ENCODE measurements at regions not wholly inside any gene's neighbourhood (a gene's known extent, or its start where the extent isn't known, plus 50 kb on each side); places are given as distances from the start of the nearest gene placed in this dataset.

DNA sequence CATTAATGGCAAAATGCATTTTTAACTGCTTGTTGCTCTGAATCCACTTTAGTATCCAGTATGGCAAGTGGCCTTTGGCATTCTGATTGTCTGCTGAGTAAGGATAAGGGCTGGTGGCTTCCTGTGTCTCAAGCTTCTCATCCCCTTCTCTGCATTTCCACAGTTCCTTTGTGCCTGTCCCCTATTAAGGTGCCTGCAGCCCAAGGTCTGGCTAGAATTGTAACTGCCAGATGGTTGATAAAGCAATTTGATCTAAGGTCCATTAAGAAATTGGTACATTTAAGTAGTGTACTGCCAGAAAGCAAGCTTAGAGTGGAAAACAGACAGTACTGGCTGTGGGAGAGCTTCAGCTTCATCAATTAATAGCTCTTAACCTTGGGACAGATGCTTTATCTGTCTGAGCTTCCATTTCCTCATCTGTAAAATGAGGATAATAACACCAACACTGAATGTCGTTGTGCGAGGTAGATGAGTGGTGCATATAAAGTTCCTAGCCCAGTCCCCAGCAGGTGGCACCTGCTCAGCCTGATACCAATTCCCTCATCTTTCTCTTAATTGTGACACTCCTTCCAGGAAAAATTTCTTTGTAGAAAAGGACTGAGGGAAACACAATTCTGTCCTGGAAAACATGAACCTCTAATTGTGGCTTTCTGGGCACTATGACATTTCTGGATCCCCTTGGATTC is 570.6 kb upstream of the GCFC2 start:
- ATAC-seq (no peak), DNase-seq (no peak)
- intact Hi-C loops (cut with micrococcal nuclease), result no loop called here

DNA sequence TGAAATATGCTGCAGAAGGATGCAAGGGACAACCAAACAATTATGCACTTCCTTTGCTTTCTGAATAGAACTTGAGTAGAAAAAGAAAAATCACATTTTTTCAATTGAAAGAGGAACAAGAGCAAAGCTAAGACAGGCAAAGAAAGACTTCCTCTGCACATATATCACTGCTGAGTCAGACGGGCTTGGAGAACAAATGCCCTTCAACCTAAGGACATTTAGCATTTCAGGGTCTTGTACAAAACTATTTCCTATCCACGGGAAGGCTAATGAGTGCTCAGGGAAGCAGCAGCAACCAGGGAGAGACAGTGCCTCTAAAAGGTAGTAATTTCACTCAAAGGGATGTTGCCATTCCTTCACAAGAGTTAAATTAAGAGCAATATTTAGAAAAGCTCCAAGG is 570.0 kb upstream of the GCFC2 start:
- DNase-seq, result no peak
- no peak for ATAC-seq
- intact Hi-C loops (cut with micrococcal nuclease), result no loop called here

DNA sequence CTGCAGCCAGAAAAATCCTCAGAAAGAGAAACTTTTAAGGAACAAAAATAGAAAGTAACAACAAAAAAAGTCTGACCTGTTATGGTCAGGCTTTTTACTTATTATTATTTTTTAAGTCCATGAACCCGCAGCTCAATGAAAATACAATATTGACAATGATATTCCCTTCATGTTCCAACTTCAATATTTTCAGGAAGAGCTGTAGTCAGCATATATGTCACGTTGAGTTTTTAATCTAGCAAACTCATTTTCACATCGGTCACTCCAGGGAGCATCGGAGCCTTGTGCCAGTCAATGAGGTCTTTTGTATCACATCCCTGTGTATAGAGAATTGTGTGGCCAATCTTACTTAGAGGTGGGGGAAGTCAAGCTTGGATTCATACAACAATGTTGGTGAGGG is 568.4 kb upstream of the GCFC2 start:
- intact Hi-C loops (cut with micrococcal nuclease), result no loop called here

DNA sequence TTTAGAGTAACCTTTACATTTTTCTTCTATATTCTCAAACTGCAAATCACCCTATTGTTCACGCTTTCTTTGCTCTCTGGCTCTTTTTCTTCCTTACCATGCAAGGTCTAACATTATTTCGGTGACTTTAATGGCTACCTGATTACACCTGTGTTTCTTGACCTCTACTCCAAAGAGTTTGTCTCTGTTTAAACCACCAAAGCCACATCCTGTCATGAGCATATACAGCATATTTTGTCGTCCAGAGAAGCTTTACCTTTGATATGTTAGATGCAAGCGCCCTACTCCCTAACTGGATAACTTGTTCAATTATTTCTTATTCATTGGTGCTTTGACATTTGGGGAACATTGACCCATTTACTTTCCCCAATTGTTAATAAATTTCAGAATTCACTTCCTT is 565.1 kb upstream of the GCFC2 start:
- intact Hi-C loops (cut with micrococcal nuclease), result no loop called here
- ATAC-seq (no peak), DNase-seq (no peak)

More for the DNA sequence above, 568.4 kb upstream of the GCFC2 start:
- no peak for ATAC-seq
- DNase-seq, result no peak

DNA sequence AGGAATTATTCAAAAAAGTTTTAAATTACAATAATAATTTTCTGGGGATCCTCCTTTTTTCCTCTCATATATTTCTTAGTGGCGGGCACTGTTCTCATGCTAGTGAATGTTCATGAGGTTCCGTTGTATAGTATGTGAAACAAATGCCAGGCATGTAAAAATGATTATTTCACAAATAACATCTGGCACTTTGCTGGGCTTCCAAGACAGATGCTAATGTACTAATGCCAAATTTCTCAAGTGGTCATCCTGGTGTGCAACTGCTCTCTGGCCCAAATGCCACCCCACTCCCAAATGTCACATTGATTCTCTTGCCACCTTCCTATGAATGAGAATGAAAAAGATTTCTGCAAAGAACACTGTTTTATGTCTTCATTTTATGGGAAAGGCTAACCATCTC is 564.0 kb upstream of the GCFC2 start:
- DNase-seq, result no peak
- intact Hi-C loops (cut with micrococcal nuclease), result no loop called here
- ATAC-seq, result no peak

DNA sequence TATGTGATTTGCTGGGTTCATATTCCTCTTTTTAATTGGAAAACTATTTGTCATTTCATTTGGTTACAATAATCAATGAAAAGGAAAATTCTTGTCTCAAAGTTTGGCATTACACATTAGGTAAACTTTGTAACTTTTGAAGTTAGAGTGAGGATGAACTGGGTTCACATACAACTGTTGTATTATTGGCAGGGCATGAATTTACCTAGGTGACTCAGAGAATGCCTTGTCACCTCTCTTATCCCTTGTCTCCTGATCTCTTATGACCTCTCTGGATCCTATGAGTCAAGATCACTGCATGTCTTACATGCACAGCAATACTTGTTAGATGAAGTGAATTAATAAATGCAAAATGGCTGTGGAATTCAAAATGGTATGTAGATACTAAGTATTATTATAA is 563.4 kb upstream of the GCFC2 start:
- ATAC-seq, result no peak
- intact Hi-C loops (cut with micrococcal nuclease), result no loop called here
- DNase-seq, result no peak

DNA sequence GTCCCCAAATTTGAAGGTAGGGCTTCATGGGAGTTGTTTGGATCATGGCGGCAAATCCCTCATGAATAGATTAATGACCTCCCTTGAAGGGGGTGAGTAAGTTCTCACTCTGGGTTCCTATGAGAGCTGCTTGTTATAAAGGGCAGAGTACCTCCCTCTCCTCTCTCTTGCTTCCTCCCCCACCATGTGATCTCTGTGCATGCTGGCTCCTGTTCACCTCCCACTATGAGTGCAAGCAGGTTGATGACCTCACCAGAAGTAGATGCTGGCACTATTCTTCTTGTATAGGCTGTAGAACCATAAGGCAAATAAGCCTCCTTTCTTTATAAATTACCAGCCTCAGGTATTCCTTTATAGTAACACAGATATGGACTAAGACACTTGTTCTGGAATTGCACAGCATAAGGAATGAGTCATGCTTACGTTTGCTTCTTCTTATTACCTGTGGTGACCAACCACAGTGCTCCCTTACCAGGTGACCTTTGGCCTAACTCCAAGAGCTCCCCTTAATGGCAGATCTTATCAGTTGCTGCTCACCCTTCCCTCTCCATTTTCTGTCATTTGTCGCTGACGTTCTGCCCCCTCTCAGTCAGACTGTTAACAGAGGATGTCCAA is 559.5 kb upstream of the GCFC2 start:
- DNase-seq, result no peak
- ATAC-seq, result no peak
- intact Hi-C loops (cut with micrococcal nuclease), result no loop called here

DNA sequence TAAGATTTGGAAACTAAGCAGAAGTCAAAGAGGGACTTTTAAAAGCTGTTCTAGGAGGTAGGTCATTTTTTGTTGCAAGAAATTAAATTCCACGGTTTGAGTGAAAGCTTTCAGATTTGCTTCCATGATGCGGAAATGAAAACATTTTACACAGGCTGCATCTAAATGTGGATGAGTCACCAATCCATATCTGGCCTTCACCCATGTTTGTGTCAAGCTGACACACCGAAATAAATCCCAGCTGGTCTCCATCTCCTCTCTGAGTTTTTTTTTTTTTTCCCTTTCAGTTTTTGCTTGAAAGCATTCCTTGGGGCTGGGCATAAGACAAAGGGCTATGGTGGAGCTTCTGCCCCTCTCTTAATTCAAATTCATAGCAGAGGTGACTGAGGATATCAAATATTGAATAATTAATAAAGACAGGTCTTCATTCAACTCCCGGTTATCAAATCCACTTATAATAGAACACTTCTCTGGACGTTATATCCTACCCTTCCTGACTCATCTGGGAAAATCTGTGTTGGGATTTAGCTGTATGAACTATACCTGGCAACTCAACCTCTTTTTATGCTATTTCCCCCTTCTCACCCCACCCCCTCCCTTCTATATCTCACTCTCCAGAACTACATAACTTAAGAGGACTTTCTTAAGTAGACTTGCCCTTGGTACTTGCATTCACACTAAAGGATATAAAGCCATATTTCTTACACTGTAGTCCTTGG is 558.3 kb upstream of the GCFC2 start:
- intact Hi-C loops (cut with micrococcal nuclease), result no loop called here
- DNase-seq (no peak), ATAC-seq (no peak)

DNA sequence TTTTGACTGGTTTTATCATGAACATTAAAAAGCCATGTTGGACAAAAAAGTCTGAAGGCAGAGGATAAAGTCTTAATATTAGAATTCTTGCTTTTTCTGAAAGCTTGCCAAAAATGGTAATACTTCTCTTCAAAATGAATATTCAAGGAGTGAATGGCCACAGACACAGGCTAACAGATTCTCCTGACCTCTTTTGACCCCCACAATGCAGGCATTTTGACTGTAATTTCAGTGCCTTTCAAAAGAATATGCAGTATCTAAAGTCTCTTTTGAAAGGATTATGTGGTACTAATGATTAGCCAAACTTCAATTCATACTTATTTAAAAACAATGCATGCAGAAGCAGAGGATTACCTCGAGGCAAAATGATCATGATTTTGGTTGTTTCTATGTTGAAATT is 557.8 kb upstream of the GCFC2 start:
- intact Hi-C loops (cut with micrococcal nuclease), result no loop called here
- DNase-seq (no peak), ATAC-seq (no peak)

DNA sequence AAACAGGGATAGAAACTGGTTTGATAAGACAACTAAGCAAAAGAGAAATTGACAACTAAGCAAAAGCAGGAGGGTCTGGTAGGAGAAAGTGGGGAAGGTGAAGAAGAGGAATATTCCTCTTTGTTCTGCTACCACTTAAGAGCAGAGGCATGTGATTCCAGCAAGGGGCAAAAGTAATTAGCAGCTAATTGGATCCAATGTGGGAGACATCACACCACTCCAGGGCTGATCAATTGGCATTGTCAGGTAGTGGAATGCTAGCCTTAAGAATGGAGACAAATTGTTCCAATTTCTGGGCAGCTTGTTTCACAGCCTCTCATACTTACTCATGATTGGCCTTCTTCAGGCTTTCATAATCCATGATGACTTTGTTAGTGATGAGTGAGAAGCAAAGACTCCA is 547.1 kb upstream of the GCFC2 start:
- intact Hi-C loops (cut with micrococcal nuclease), result no loop called here
- DNase-seq (no peak), ATAC-seq (no peak)

DNA sequence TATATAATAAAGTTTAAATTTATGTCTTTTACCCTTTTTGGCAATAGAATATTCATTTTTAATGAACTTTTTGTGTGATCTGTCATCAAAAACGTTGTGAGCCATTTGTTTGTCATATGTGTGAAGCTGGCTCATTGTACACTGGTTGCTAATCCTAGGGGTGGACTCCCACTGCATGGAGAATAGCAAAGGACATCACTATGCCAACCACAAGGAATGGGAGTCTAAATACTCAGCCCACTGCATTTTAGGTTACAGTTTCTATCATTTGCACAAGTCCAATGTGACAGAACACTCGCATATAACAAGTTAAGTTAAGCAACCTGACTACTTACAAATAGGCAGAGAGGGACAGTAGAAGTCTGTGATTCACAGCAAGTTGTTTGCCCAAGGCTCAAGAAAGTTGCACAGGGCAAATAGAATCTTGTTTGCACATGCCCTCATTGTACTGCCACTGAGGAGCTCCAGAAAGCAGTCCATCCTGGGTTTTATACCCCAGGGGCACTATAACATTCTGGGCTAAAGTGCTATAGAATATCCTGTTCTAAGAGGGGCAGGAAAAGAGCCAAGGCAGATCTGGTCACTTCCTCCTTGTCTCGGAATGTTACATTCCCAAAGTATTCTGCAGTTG is 545.9 kb upstream of the GCFC2 start:
- ATAC-seq, result no peak
- no peak for DNase-seq
- intact Hi-C loops (cut with micrococcal nuclease), result no loop called here

DNA sequence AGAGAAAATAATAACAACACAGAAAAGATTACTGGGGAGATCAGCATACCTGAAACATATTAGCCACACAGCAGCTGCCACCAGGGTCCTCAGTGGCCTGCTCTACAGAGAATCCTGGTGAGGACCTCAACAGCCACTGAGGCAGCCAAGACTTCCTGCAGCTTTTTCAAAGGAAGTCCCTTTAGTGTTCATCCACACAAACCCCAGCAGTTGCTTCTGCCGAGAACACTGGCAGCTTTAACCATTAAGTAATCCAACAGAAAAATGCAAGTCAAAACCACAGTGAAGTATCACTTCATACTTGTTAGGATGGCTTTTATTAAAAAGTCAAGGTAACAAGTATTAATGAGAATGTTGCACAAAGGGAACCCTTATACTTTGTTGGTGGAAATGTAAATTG is 542.0 kb upstream of the GCFC2 start:
- DNase-seq, result no peak
- ATAC-seq, result no peak
- intact Hi-C loops (cut with micrococcal nuclease), result no loop called here

DNA sequence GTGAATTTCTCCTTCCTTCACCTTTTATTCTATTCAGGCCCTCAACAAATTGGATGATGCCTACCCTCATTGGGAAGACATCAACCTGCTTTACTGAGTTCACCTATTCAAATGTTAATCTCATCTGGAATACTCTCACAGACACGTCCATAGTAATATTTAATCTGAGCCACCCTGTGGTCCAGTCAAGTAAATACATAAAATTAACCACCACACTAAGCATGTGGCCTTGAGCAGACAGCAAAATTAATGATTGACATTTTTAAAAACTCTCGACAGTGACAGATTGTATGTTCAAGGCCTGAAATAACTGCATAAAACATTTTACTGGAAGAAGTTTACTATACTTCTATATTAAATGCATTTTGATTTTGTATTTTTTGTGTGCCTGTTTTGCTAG is 540.6 kb upstream of the GCFC2 start:
- ATAC-seq (no peak), DNase-seq (no peak)
- intact Hi-C loops (cut with micrococcal nuclease), result no loop called here

DNA sequence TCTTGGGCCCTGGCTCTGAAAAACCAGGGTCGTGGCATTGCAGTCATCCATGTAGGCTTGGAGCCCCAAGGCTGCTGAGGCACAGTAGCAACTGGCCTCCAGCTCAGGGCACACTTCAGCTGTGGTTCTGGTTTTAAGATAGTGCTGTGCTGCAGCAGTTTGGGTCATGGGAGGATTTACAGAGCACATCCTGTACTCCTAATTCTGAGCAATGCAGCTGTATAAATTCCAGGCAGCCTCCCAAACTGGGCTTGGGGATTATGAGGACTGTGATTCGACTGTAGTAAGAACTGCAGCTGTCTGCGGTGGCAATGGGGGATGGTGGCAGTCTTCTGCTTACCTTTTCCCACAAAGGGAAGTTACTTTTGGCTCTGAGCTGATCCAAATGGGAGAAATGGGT is 536.3 kb upstream of the GCFC2 start:
- ATAC-seq, result no peak
- no peak for DNase-seq
- intact Hi-C loops (cut with micrococcal nuclease), result no loop called here

DNA sequence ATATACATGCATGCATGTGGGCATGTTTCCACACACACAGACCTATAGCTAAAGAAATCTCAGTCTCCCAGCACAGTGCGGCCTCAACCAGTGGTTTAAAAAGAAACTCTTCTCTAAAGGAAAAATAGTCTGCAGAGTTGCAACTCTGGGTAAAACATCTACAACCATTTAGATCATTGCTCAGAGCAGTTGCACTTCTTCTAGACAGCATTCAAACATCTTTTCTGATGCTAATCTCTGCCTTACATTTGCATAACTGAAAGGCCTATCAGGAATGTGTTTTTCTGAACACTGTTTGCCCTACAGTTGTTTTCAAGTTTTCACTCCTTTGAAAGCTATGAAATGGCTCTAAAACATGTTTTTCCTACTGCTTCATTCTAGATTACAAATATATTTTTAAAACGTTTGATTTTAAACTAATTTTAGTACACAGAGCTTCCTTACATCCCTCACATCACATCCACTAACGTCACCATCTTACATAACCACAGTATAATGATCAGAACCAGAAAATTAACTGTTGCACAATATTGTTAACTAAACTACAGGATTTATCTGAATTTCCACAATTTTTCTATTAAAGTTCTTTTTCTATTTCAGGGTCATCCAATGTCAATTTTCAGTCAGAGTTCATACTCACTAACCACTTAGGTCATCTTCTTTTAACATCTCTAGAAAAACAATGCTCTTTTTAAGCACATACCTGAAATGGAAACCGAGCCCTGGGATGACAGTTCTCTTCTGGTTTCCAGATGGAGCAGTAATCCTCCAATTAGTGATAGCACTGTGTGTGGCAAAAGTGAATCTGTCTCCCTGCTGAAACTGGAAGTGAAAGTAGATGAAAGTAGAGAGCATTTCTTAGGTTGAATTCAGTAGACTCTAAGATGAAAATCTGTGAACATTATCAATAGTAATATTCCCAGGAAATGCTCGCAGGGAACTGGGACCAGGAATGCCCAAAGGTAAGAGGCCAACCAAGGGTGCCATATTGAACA is 501.6 kb upstream of the GCFC2 start:
- no peak for ATAC-seq
- intact Hi-C loops (cut with micrococcal nuclease), result no loop called here
- DNase-seq, result no peak

DNA sequence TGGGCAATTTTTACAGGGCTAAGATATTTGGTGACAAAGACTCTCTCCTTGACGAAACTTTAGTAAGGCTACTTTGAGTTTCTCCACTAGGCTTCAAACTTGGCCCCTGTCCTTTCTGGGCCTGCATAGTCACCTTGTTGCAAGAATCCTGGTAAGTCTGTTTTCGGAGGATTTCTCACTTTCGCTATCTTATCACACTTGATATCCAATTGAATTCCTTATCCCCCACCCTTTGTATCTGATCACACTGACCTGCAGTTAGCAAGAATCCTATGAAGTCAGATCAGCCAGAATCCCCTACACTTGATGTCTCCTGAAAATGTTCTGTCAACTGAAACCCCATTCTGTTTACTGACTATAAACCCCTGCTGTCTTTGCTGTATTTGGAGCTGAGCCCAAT is 499.8 kb upstream of the GCFC2 start:
- no peak for DNase-seq
- ATAC-seq, result no peak
- intact Hi-C loops (cut with micrococcal nuclease), result no loop called here

DNA sequence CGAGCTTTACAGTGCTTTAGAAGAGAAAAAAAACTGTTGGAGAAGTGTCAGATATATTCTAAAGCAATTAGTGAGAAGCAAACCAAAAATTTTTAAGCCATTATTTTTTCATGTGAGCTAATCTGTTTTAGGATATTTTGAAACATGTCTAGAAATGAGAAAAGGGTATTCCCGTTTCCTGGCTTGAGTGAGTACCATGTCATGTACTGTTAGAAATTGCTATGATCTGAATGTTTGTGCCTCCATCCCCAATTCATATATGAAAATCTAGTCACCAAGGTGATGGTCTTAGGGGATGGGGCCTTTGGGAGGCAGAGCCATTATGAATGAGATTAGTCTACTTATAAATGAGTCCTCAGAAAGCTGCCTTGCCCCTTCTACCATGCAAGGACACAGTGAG is 493.3 kb upstream of the GCFC2 start:
- no peak for ATAC-seq
- intact Hi-C loops (cut with micrococcal nuclease), result no loop called here
- no peak for DNase-seq

DNA sequence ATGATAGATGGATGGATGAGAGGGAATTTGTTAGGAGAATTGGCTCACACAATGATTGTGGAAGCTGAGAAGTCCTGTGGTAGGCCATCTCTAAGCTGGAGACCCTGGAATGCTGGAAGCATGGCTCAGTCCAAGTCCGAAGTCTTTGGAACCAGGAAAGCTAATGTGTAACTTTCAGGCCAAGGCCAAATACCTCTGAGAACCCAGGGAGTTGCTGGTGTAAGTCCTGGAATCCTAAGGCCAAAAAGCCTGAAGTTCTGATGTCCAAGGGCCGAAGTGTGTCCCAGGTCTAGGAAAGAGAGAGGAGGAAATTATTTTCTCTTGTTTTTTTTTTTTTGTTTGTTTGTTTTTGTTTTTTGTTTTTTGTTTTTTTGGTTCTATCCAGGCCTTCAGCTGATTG is 492.2 kb upstream of the GCFC2 start:
- ATAC-seq, result no peak
- no peak for DNase-seq
- intact Hi-C loops (cut with micrococcal nuclease), result no loop called here

DNA sequence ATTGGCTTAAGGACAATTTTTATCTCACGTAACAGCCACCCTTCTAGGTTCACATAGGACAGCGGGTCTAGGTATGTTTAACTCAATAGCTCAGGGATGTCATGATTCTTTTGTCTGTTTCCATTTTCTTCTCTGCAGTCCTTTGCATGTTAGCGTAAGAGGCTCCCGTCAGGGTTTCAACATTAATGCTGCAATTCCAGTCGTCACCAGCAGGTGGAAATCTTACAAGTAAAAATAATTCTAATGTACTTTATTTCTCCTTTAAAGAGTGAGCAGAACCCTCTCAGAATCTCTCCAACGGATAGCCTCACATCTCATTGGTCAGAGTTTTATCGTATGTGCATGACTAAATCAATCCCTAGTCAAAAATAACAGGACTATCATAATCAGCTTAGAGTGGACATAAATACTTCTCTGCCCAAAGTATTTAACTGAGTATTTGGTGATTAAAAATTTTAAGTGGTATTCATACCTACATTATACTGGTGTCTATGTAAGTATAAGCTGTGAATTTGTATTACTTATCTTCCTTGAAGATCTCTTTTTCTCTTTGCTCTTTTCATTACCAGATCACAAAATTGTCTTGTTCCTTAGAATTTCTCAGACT is 487.2 kb upstream of the GCFC2 start:
- intact Hi-C loops (cut with micrococcal nuclease), result loop anchor here (10.0 kb wide), 1 partner anchor 407 kb away; no protein-coding TSS in a partner anchor
- no peak for ATAC-seq
- peak; percentile 22 for DNase-seq

Data from left ventricle myocardium superior (tissue), 1 donor.